Stomach (tissue), 4 donors: ENCODE measurements at regions not wholly inside any gene's neighbourhood (a gene's known extent, or its start where the extent isn't known, plus 50 kb on each side); places are given as distances from the start of the nearest gene placed in this dataset.

Source experiments
- CTCF ChIP-seq, 7 experiments: fragments of 450-650 bp in 4 of 7; fragments of 200-600 bp in 3 of 7; sonication (generic) in 3 of 7; IDR thresholded peaks; one replicate each; pipeline ENCODE4 v1.5.1; 2016 to 2019; ENCODE audit warnings: antibody characterized with exemption in 7 of 7, control low read depth in 2 of 7, mild to moderate bottlenecking in 1 of 7
- POLR2A ChIP-seq, 4 donors: fragments of 450-650 bp; IDR thresholded peaks; one replicate each; pipeline ENCODE4 v1.6.1; 2016; ENCODE audit warnings: antibody characterized with exemption in 4 of 4, control low read depth in 2 of 4, mild to moderate bottlenecking in 1 of 4, moderate library complexity in 1 of 4
- POLR2AphosphoS5 ChIP-seq, 3 donors: sonication (generic); formaldehyde crosslinking; IDR thresholded peaks; one replicate each; pipeline ENCODE4 v1.6.1; 2016; ENCODE audit warnings: antibody characterized with exemption in 3 of 3

- TF ChIP-seq CTCF (IDR thresholded peaks at IDR 0.05) (no peak), POLR2AphosphoS5 (IDR thresholded peaks at IDR 0.05) (no peak), POLR2A (IDR thresholded peaks at IDR 0.05) (no peak)
Measured at GRCh38 chr2:83661711-83662110, 797.4 kb downstream of the SUCLG1 start.
